Fibroblast of villous mesenchyme (primary cell): ENCODE measurements at regions not wholly inside any gene's neighbourhood (a gene's known extent, or its start where the extent isn't known, plus 50 kb on each side); places are given as distances from the start of the nearest gene placed in this dataset.

Source experiments
- DNase-seq: peaks from one replicate; pipeline ENCODE4 v3.0.0-alpha.2; 2010; ENCODE audit warnings: low read depth
- H3K4me3 ChIP-seq: 2 replicates; pipeline ENCODE4 v1.5.1; 2011; ENCODE audit warnings: low read depth, mild to moderate bottlenecking, low read length
- TF ChIP-seq, protein P1 (sequence below): IDR thresholded peaks from 2 replicates; pipeline ENCODE4 v1.5.1; 2012; ENCODE audit warnings: low read depth, mild to moderate bottlenecking, low read length; ENCODE audit not compliant: insufficient read depth

GRCh38 chr18:44117821-44118220, 562.9 kb upstream of the SETBP1 start:
- no peak for DNase-seq
- TF ChIP-seq, protein P1, sequence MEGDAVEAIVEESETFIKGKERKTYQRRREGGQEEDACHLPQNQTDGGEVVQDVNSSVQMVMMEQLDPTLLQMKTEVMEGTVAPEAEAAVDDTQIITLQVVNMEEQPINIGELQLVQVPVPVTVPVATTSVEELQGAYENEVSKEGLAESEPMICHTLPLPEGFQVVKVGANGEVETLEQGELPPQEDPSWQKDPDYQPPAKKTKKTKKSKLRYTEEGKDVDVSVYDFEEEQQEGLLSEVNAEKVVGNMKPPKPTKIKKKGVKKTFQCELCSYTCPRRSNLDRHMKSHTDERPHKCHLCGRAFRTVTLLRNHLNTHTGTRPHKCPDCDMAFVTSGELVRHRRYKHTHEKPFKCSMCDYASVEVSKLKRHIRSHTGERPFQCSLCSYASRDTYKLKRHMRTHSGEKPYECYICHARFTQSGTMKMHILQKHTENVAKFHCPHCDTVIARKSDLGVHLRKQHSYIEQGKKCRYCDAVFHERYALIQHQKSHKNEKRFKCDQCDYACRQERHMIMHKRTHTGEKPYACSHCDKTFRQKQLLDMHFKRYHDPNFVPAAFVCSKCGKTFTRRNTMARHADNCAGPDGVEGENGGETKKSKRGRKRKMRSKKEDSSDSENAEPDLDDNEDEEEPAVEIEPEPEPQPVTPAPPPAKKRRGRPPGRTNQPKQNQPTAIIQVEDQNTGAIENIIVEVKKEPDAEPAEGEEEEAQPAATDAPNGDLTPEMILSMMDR, result no peak
- H3K4me3 ChIP-seq, result no peak overlapping the region

- DNase-seq, result peak; percentile 3
- TF ChIP-seq, protein P1, result no peak
- H3K4me3 ChIP-seq, result no peak overlapping the region
Observed at GRCh38 chr18:44119607-44120006, 561.1 kb upstream of the SETBP1 start.

DNA sequence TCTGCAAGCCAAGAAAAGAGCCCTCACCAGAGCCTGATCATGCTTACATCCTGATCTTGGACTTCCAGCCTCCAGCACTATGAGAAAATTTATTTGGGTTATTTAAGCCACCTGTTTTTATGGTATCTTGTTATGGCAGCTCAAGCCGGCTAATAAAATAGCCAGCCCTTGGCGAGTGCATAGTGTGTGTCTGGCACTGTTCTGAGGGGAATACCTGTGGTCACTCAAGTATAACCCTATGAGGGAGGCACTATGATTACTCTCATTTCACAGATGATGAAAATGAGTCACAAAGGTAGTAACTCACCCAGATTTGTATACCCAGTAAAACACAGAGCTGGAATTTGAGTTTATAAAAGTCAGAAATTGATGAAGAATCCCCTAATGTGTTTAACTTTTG, 556.9 kb upstream of the SETBP1 start:
- TF ChIP-seq, protein P1, result no peak
- H3K4me3 ChIP-seq, result no peak overlapping the region
- DNase-seq, result no peak

DNA sequence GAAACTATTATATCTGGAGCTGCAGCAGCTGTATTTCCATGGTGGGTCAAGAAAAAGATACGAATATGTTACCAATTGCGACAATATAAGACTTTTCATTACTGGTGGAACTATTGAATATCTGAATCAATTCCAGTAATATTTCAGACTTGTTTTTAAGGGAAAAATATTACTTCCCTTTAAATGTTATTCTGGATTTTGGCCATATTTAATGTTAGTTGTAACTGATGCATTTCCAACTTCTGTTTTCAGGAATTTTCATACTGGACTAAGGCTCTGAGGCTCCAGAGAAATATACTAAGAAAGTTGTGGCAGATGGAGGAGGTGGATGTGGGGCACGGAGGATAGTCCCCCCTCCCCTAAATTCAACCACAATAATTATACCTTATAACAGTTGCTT, 555.2 kb upstream of the SETBP1 start:
- DNase-seq, result no peak

GRCh38 chr18:44126598-44126997, 554.1 kb upstream of the SETBP1 start:
- TF ChIP-seq, protein P1, result no peak
- DNase-seq, result no peak
- no peak overlapping the region for H3K4me3 ChIP-seq

More for the DNA sequence above, 555.2 kb upstream of the SETBP1 start:
- H3K4me3 ChIP-seq, result no peak overlapping the region
- TF ChIP-seq, protein P1, result no peak

- no peak for DNase-seq
- TF ChIP-seq, protein P1, result no peak
- H3K4me3 ChIP-seq, result no peak overlapping the region
Observed at GRCh38 chr18:44128365-44128764, 552.3 kb upstream of the SETBP1 start.

DNA sequence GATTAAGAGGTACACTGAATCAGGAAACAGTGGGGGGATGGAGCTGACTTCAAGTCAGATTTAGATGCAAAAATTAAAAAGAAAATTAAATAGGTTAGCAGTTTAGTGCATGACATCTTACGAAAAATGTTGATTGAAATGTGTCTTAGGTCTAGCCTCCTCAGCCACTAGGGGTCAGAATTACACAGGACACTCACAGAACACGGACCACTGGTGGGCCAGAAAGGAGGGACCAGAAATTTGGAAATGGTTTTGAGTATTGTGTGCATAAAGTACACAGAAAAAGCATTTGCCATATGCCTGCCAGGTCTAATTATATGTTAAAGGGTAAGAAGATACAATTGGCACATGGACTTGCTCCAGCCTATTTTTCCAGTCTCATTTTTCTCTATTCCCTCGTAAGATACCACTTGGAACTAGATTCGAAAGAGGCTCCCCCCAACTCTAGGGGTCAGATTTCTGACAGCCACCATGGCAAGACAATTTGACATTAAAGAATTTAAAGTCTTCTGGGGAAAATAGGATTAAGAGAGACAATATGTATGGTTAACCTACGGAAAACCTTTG, 550.2 kb upstream of the SETBP1 start:
- peak; percentile 26 for DNase-seq
- TF ChIP-seq, protein P1, result peak; percentile 63
- no peak overlapping the region for H3K4me3 ChIP-seq
